Forelimb muscle (tissue), 1 donor: ENCODE measurements at regions not wholly inside any gene's neighbourhood (a gene's known extent, or its start where the extent isn't known, plus 50 kb on each side); places are given as distances from the start of the nearest gene placed in this dataset.

Source experiments
- DNase-seq: peaks from one replicate; pipeline ENCODE4 v3.0.0-alpha.2; 2013; ENCODE audit warnings: low read depth

GRCh38 chr5:2335733-2336515 lies 415.6 kb downstream of the IRX2 start:
- DNase-seq = no peak

DNA sequence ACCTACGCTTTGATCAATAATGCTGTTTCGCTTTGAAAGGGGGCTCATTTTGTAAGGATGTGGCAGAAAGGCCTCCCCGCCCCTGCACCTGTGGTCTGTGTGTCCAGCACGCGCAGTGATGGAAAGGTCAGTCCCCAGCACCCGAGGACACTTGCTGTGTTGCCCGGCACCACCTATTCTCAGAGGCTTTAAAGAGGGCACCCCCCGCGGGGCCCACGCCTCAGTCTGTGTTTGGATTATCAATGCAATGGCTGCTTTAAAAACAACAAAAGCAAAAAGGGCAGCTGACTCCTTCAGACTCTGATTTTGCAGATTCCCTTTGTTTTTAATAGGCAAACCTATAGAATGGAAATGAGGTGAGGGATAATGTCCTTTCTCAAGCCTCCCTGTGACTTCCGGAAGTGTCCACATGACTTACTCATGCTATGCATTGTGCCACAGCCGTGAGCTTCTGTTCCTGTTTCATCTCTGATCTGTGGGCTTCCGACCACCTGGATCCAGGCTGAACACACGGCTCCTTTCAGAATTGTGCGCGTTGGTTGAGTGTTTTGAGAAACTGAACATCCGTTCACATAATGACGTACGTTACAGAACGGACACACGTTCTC lies 416.2 kb downstream of the IRX2 start:
- no peak for DNase-seq

DNA sequence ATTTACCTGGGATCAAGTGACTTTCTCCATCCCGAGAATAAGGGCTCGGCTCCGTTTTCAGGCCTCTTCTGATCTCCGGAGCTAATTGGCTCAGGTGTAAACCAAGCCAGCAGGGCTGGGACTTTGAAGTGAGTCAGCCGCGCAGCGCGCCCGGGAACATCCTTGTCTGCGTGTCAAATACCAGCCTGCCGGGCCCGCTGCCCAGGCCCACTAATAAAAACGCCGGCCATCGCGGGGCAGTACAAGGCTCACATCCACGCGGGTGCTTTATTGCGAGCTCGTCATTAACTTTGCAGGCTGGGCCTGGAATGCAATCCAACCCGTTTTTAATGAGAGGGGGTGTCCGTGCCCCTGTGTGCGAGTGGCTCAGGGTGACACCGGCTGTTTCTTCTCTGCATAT lies 416.8 kb downstream of the IRX2 start:
- DNase-seq = no peak

GRCh38 chr5:2333291-2333690 lies 418.2 kb downstream of the IRX2 start:
- no peak for DNase-seq

DNA sequence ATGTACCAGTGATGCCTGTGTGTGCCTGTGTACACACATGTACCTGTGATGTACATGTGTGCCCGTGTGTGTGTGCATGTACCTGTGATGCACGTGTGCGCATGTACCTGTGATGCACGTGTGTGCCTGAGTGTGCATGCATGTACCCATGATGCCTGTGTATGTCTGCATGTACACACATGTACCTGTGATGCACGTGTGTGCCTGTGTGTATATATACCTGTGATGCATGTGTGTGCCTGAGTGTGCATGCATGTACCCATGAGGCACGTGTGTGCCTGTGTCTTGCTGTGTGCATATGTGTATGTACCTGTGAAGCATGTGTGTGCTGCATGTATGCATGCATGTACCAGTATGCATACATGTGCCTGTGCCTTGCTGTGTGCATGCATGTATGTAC lies 419.0 kb downstream of the IRX2 start:
- DNase-seq = no peak

DNA sequence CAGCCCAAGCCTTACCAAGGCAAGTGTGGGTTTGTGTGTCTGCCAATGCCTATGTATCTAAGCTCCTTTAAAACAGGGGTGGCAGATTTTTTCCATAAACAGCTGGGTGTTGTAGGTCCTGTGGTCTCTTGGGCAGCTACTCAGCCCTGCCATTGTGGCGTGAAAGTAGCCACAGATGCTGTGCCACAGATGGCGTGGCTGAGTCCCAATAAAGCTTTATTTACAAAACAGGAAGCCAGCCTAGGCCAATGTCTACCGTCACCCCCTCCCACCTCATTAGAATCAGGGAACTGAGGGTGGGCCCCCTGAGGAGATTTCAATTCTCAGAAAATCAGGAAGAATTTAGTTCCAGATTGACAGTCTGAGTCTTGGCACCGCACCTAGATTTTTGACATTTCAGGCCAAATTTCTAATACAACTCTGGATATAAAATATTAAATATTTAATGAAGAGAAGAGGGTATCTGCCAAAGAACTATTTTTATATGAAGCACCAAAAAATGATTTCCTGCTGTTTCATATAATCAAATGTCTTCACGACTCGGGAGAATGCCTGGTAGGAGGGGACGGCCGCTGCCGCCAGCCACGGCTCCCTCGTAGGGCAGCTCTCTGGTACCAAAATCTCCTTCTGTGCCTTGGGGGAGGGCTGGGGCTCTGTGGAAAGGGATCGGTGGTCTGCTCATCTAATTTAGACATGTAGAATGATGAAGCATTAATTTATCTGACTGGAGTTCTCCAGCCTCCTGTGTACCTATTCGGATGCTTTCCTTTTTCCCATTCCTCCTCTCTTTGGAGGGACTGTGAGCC lies 420.9 kb downstream of the IRX2 start:
- DNase-seq = no peak

- DNase-seq = no peak
These were observed 421.7 kb downstream of the IRX2 start for GRCh38 chr5:2329741-2330140.

DNA sequence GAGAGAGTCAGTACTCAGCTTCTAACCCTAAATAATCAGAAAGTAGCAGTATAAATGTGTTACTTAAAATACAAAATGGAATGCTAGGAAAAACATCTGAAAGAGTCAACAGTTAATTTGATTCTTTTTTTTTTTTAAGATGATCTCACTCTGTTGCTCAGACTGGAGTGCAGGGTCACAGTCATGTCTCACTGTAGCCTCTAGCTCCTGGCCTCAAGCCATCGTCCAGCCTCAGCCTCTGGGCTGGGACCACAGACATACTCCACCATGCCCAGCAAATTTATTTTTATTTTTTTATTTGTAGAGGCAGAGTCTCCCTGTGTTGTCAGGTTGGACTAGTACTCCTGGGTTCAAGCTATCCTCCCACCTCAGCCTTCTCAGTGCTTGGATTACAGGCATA lies 424.9 kb downstream of the IRX2 start:
- DNase-seq = no peak

- DNase-seq = no peak
These were observed 426.7 kb downstream of the IRX2 start for GRCh38 chr5:2324788-2325187.

GRCh38 chr5:2320611-2321010 lies 430.9 kb downstream of the IRX2 start:
- no peak for DNase-seq

- no peak for DNase-seq
These were observed 433.9 kb downstream of the IRX2 start for GRCh38 chr5:2317540-2317939.

DNA sequence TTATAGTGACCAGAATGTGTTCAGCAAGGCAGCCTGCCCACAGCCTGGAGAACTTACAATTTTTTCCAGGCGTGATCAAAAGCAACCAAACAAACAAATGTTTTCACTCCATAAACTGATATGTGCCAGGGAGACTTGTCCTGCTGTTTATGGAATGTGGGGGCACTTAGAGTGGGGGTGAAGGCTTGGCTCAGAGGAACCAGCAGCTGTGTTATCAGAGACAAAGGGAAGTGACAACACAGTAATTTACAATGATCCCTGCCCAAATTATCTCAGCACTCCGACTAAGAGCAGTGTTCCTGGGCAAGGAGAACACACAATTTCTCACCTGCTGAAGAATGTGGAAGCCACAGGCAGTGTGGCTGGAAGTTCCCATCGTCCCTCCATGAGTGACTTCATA lies 429.1 kb upstream of the IRX4 start:
- DNase-seq = no peak

- no peak for DNase-seq
These were observed 428.2 kb upstream of the IRX4 start for GRCh38 chr5:2310946-2311345.

GRCh38 chr5:2307631-2308030 lies 424.9 kb upstream of the IRX4 start:
- DNase-seq = no peak

GRCh38 chr5:2306711-2307110 lies 424.0 kb upstream of the IRX4 start:
- no peak for DNase-seq

DNA sequence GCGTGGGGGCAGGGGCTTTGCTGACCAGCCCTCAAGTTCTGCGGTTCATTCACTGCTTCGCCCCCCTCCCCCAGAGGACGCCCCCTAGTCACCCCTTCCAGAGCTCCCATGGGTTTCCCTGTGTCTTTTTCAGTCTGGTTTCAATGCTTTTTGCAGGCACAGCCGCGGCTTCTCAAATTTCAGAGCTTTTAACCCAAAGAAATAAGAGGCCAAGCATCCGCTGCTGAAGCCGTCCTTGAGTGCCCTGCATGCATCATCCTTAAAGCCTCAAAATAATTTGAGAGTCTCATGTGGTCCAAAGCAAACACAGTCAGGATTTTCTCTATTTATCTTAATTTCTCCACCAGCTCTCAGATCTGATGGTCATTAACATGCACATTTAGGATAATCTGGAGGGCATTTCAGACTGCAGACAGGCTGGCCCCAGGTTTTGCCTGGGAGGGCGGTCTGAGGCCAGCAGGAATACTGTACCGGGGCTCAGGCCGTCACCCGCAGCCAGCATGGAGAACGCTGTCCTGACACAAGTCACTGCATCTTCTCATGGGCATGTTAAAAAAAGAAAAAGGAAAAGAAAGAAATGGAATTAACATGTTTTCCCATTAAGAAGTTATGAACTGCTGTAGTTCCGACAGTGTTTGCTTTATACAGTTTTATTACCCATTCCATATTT lies 420.8 kb upstream of the IRX4 start:
- no peak for DNase-seq

DNA sequence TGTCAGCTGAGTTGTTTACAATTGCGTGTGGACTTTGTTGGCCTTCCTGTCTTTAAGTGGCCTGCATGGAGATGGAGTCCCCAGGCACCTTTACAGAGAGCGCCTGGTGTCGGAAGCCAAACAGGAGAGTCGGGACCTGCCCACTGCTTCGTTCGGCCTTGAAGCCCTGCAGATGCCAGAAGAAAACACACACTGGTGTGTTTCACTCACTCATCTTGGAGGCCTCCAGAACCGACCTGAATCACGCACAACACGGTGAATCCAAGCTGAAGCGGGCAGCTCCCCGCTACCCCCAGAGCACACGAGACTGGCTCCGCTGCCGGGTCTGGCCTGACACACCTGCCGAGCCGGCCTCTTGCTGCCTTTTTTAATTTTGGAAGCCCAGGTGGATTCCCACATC lies 419.4 kb upstream of the IRX4 start:
- DNase-seq = no peak

- DNase-seq = no peak
These were observed 418.3 kb upstream of the IRX4 start for GRCh38 chr5:2300861-2301574.

- no peak for DNase-seq
These were observed 417.7 kb upstream of the IRX4 start for GRCh38 chr5:2300421-2300820.

GRCh38 chr5:2299388-2300220 lies 416.9 kb upstream of the IRX4 start:
- no peak for DNase-seq

GRCh38 chr5:2298781-2299180 lies 416.1 kb upstream of the IRX4 start:
- DNase-seq = no peak
